Esophagus squamous epithelium (tissue), 5 donors: ENCODE measurements at regions not wholly inside any gene's neighbourhood (a gene's known extent, or its start where the extent isn't known, plus 50 kb on each side); places are given as distances from the start of the nearest gene placed in this dataset.

Experiments used
- DNase-seq: peaks from one replicate; lab custom pipeline; 2025; lab: John Stamatoyannopoulos, UW
- H3K27ac ChIP-seq, 4 donors: fragments of 200-600 bp; sonication (generic); one replicate each; pipeline ENCODE4 v1.5.1; 2016 to 2019; ENCODE audit warnings: mild to moderate bottlenecking in 1 of 4
- H3K27me3 ChIP-seq, 4 donors: fragments of 200-600 bp; sonication (generic); 1 replicate in 3 of 4; 2 replicates in 1 of 4; pipeline versions ENCODE4 v1.5.1 to v1.6.0; 2017 to 2021; ENCODE audit warnings: antibody characterized with exemption in 1 of 4
- H3K36me3 ChIP-seq, 3 donors: fragments of 200-600 bp; sonication (generic); one replicate each; pipeline ENCODE4 v1.5.1; 2016 to 2019
- H3K4me1 ChIP-seq, 3 donors: fragments of 200-600 bp; sonication (generic); one replicate each; pipeline ENCODE4 v1.5.1; 2017 to 2019
- H3K4me3 ChIP-seq, 4 donors: fragments of 200-600 bp; sonication (generic); 1 replicate in 3 of 4; 2 replicates in 1 of 4; pipeline ENCODE4 v1.5.1; 2016 to 2019; ENCODE audit warnings: mild to moderate bottlenecking in 2 of 4, moderate library complexity in 1 of 4
- H3K9me3 ChIP-seq, 3 donors: fragments of 200-600 bp; sonication (generic); one replicate each; pipeline ENCODE4 v1.5.1; 2016 to 2019
- CTCF ChIP-seq, 6 experiments: fragments of 450-650 bp in 4 of 6; fragments of 200-600 bp in 2 of 6; sonication (generic) in 2 of 6; IDR thresholded peaks; one replicate each; pipeline ENCODE4 v1.5.1; 2016 to 2019; ENCODE audit warnings: antibody characterized with exemption in 6 of 6, mild to moderate bottlenecking in 4 of 6, moderate library complexity in 4 of 6
- POLR2A ChIP-seq, 4 donors: fragments of 450-650 bp; IDR thresholded peaks; one replicate each; pipeline ENCODE4 v1.6.1; 2017; ENCODE audit warnings: antibody characterized with exemption in 4 of 4, mild to moderate bottlenecking in 4 of 4, moderate library complexity in 3 of 4
- WGBS, 2 donors: methylation state at CpG; one replicate each; pipeline ENCODE4 v1.1.5; 2018; 5-methylcytosine and 5-hydroxymethylcytosine counted together
- intact Hi-C: fragments of 100-400 bp; cut with DNase I; formaldehyde crosslinking; loops from one replicate; pipeline ENCODE4 v1.15.0; 2022
- donor health status: DM: yes; HTN: yes; CAD: no.

GRCh38 chr1:25095635-25096200 lies 136.6 kb downstream of the SYF2 start:
- no peak for DNase-seq
- no peak overlapping the region for H3K27ac ChIP-seq
- H3K9me3 ChIP-seq, result peaks cover 0 to 4% (median 0%) of the 10 kb centered on the region in 3 donors
- intact Hi-C loops, result no loop called here
- peaks cover 0 to 4% (median 0%) of the 10 kb centered on the region in 3 donors for H3K4me1 ChIP-seq
- peaks cover 0 to 59% (median 0%) of the 10 kb centered on the region in 4 donors for H3K27me3 ChIP-seq
- 40 to 60% methylated on average over 1 to 2 of the region's 5 CpGs for WGBS, 2 donors
- no peak overlapping the region for H3K4me3 ChIP-seq
- TF ChIP-seq POLR2A (IDR thresholded peaks at IDR 0.05) (no peak), CTCF (IDR thresholded peaks at IDR 0.05) (no peak)
- H3K36me3 ChIP-seq, result no peaks in the 10 kb centered on the region

- WGBS, 2 donors, result 70 to 78% methylated on average over 5 to 10 of the region's 10 CpGs
- DNase-seq, result no peak
- H3K36me3 ChIP-seq, result no peaks in the 10 kb centered on the region
- H3K27me3 ChIP-seq, result peaks cover 0 to 63% (median 0%) of the 10 kb centered on the region in 4 donors
- intact Hi-C loops, result no loop called here
- H3K27ac ChIP-seq, result no peak overlapping the region
- H3K4me1 ChIP-seq, result peaks cover 0 to 4% (median 0%) of the 10 kb centered on the region in 3 donors
- no peak for TF ChIP-seq POLR2A (IDR thresholded peaks at IDR 0.05)
- no peak for TF ChIP-seq CTCF (IDR thresholded peaks at IDR 0.05)
- peaks cover 0 to 4% (median 0%) of the 10 kb centered on the region in 3 donors for H3K9me3 ChIP-seq
- H3K4me3 ChIP-seq, result no peak overlapping the region
These were observed 137.3 kb downstream of the SYF2 start for GRCh38 chr1:25094995-25095394.

- DNase-seq, result no peak
- Histone ChIP-seq H3K36me3 (no peaks in the 10 kb centered on the region), H3K27ac (no peak overlapping the region), H3K4me1 (peaks cover 0 to 4% (median 0%) of the 10 kb centered on the region in 3 donors), H3K9me3 (peaks cover 0 to 4% (median 0%) of the 10 kb centered on the region in 3 donors), H3K27me3 (peaks cover 0 to 68% (median 0%) of the 10 kb centered on the region in 4 donors), H3K4me3 (no peak overlapping the region)
- TF ChIP-seq CTCF (IDR thresholded peaks at IDR 0.05), result no peak
- no peak for TF ChIP-seq POLR2A (IDR thresholded peaks at IDR 0.05)
- 68 to 70% methylated on average over 3 of the region's 3 CpGs for WGBS, 2 donors
- intact Hi-C loops, result no loop called here
These were observed 138.1 kb downstream of the SYF2 start for GRCh38 chr1:25094229-25094628.

- Histone ChIP-seq H3K27ac (no peak overlapping the region), H3K9me3 (peaks cover 0 to 4% (median 0%) of the 10 kb centered on the region in 3 donors), H3K27me3 (peaks cover 0 to 84% (median 0%) of the 10 kb centered on the region in 4 donors), H3K36me3 (no peaks in the 10 kb centered on the region), H3K4me3 (no peak overlapping the region), H3K4me1 (no peaks in the 10 kb centered on the region)
- no peak for TF ChIP-seq POLR2A (IDR thresholded peaks at IDR 0.05)
- TF ChIP-seq CTCF (IDR thresholded peaks at IDR 0.05), result no peak
- intact Hi-C loops, result no loop called here
- DNase-seq, result no peak
- 85 to 86% methylated on average over 1 to 3 of the region's 4 CpGs for WGBS, 2 donors
These were observed 140.6 kb downstream of the SYF2 start for GRCh38 chr1:25091658-25092057.

- Histone ChIP-seq H3K27ac (no peak overlapping the region), H3K36me3 (no peaks in the 10 kb centered on the region), H3K4me1 (no peaks in the 10 kb centered on the region), H3K9me3 (peaks cover 0 to 3% (median 0%) of the 10 kb centered on the region in 3 donors), H3K27me3 (peaks cover 0 to 83% (median 0%) of the 10 kb centered on the region in 4 donors), H3K4me3 (no peak overlapping the region)
- intact Hi-C loops, result no loop called here
- no peak for TF ChIP-seq POLR2A (IDR thresholded peaks at IDR 0.05)
- TF ChIP-seq CTCF (IDR thresholded peaks at IDR 0.05), result no peak
- DNase-seq, result no peak
- WGBS, 2 donors, result 74 to 76% methylated on average over 8 to 10 of the region's 13 CpGs
These were observed 141.4 kb downstream of the SYF2 start for GRCh38 chr1:25090707-25091422.
